ENCODE measurements at regions not wholly inside any gene's neighbourhood (a gene's known extent, or its start where the extent isn't known, plus 50 kb on each side); places are given as distances from the start of the nearest gene placed in this dataset.

DNA sequence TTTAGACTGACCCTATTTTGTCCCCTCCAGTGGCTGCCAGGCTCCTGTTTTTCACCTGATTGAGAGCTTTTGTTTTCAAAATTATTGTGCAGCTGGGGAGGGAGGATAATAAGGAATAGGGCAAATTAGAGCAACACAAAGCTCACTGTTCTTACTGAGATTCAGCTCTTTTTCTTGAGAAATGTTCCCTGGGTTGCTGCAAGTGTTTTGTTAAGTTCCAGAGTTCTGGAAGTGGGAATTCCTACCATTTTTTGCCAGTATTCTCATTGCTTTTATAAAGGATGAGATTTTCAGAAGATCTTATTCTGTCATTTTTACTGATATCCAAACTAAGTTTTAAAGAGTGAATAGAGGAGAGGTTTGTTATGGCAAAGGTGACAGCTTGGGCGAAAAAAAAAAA, 417.7 kb downstream of the SIPA1L2 start:
- TF ChIP-seq, protein P1, sequence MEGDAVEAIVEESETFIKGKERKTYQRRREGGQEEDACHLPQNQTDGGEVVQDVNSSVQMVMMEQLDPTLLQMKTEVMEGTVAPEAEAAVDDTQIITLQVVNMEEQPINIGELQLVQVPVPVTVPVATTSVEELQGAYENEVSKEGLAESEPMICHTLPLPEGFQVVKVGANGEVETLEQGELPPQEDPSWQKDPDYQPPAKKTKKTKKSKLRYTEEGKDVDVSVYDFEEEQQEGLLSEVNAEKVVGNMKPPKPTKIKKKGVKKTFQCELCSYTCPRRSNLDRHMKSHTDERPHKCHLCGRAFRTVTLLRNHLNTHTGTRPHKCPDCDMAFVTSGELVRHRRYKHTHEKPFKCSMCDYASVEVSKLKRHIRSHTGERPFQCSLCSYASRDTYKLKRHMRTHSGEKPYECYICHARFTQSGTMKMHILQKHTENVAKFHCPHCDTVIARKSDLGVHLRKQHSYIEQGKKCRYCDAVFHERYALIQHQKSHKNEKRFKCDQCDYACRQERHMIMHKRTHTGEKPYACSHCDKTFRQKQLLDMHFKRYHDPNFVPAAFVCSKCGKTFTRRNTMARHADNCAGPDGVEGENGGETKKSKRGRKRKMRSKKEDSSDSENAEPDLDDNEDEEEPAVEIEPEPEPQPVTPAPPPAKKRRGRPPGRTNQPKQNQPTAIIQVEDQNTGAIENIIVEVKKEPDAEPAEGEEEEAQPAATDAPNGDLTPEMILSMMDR (conservative IDR thresholded peaks at IDR 0.05; ENCODE audit: low read depth, low read length): no peak
- TF ChIP-seq CEBPB (IDR thresholded peaks at IDR 0.05; ENCODE audit: low read depth, low read length) (no peak), FOS (IDR thresholded peaks at IDR 0.05; ENCODE audit: low read depth, low read length) (no peak), POLR2A (IDR thresholded peaks at IDR 0.05; ENCODE audit: low read depth, low read length) (no peak), SMC3 (IDR thresholded peaks at IDR 0.05; ENCODE audit: low read depth, low read length) (no peak), RCOR1 (IDR thresholded peaks at IDR 0.05; ENCODE audit: insufficient replicate concordance, low read length) (no peak)
- TF ChIP-seq, protein P2, sequence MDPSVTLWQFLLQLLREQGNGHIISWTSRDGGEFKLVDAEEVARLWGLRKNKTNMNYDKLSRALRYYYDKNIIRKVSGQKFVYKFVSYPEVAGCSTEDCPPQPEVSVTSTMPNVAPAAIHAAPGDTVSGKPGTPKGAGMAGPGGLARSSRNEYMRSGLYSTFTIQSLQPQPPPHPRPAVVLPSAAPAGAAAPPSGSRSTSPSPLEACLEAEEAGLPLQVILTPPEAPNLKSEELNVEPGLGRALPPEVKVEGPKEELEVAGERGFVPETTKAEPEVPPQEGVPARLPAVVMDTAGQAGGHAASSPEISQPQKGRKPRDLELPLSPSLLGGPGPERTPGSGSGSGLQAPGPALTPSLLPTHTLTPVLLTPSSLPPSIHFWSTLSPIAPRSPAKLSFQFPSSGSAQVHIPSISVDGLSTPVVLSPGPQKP (IDR thresholded peaks at IDR 0.05; ENCODE audit: borderline replicate concordance, low read depth, low read length): no peak

Data from IMR-90 (cell line).